Type B pancreatic cell (in vitro differentiated cells): ENCODE measurements at regions not wholly inside any gene's neighbourhood (a gene's known extent, or its start where the extent isn't known, plus 50 kb on each side); places are given as distances from the start of the nearest gene placed in this dataset.

Experiments
- DNase-seq: peaks from one replicate; pipeline ENCODE4 v3.0.0; 2021; ENCODE audit warnings: mixed read lengths; ENCODE audit not compliant: unreplicated experiment; ENCODE audit errors: extremely low spot score
- H3K27ac Mint-ChIP-seq: 2 replicates; pipeline ENCODE4 v1.8.0; 2021; ENCODE audit warnings: mild to moderate bottlenecking, mixed read lengths
- H3K27me3 Mint-ChIP-seq: 2 replicates; pipeline ENCODE4 v1.8.0; 2021; ENCODE audit warnings: mixed read lengths
- H3K36me3 Mint-ChIP-seq: 2 replicates; pipeline ENCODE4 v1.8.0; 2021; ENCODE audit warnings: mixed read lengths
- H3K4me1 Mint-ChIP-seq: one replicate; pipeline ENCODE4 v1.8.0; 2021; ENCODE audit warnings: mixed read lengths; ENCODE audit not compliant: unreplicated experiment
- H3K4me3 Mint-ChIP-seq: 2 replicates; pipeline ENCODE4 v1.8.0; 2021; ENCODE audit warnings: mild to moderate bottlenecking, mixed read lengths
- H3K9me3 Mint-ChIP-seq: 2 replicates; pipeline ENCODE4 v1.8.0; 2021; ENCODE audit warnings: mixed read lengths
- CTCF ChIP-seq: fragments of 200-600 bp; sonication (generic); conservative IDR thresholded peaks from 2 replicates; pipeline ENCODE4 v1.5.0; 2021; ENCODE audit warnings: antibody characterized with exemption, mild to moderate bottlenecking

GRCh38 chr5:124121198-124121597, 609.2 kb downstream of the CSNK1G3 start:
- Mint-ChIP-seq H3K4me1 (peaks cover 23% of the 10 kb centered on the region), H3K36me3 (no peaks in the 10 kb centered on the region), H3K9me3 (peaks cover 15% of the 10 kb centered on the region), H3K27ac (no peak overlapping the region), H3K4me3 (no peak overlapping the region), H3K27me3 (peaks cover 3% of the 10 kb centered on the region)
- TF ChIP-seq CTCF, result no peak
- no peak for DNase-seq

DNA sequence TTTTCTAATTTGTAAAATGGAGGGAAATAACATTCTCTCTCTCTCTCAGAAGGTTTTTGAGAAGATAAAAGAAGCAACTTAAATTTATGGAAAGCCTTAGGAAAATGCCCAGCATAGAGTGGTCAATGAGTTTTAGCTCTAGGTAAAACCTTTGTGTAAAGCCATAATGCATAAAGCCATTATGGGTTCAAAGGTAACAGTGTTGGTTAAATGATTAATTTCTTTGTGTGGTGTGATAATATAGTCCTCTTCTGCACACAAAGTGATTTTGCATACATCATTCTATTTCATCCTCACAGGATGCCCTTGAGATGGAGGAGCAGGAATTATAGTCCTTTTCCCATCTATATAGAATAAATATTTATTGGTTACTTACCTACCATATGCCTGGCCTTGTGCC, 602.9 kb downstream of the CSNK1G3 start:
- no peak for TF ChIP-seq CTCF
- no peaks in the 10 kb centered on the region for H3K36me3 Mint-ChIP-seq
- H3K4me3 Mint-ChIP-seq, result no peak overlapping the region
- DNase-seq, result no peak
- peaks cover 4% of the 10 kb centered on the region for H3K27me3 Mint-ChIP-seq
- peaks cover 4% of the 10 kb centered on the region for H3K9me3 Mint-ChIP-seq
- no peak overlapping the region for H3K27ac Mint-ChIP-seq
- peaks cover 5% of the 10 kb centered on the region for H3K4me1 Mint-ChIP-seq

DNA sequence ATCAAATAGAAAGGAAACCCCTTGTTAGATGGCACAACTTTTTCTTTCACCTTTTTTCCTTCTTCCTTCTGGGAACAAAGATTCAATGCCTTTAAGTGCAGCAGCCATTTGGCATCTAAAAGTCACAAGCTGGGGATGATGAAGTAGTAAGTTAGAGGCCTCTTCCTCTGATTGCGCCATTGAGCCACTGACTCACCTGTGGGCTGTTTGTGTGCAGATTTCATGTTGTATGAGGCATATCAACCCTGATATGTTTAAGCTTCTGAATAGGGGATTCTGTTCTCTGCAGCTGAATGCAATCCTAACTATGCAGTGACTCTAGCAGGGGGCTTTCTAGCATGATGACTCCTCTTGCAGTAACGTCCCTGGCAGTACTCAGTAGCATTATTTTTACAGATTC, 599.9 kb downstream of the CSNK1G3 start:
- no peak overlapping the region for H3K4me3 Mint-ChIP-seq
- no peak overlapping the region for H3K27ac Mint-ChIP-seq
- peaks cover 13% of the 10 kb centered on the region for H3K27me3 Mint-ChIP-seq
- no peak for DNase-seq
- peaks cover 5% of the 10 kb centered on the region for H3K4me1 Mint-ChIP-seq
- no peaks in the 10 kb centered on the region for H3K36me3 Mint-ChIP-seq
- no peaks in the 10 kb centered on the region for H3K9me3 Mint-ChIP-seq
- no peak for TF ChIP-seq CTCF

GRCh38 chr5:124110942-124111341, 599.0 kb downstream of the CSNK1G3 start:
- H3K27me3 Mint-ChIP-seq, result peaks cover 13% of the 10 kb centered on the region
- H3K36me3 Mint-ChIP-seq, result no peaks in the 10 kb centered on the region
- no peak for TF ChIP-seq CTCF
- H3K9me3 Mint-ChIP-seq, result no peaks in the 10 kb centered on the region
- no peak overlapping the region for H3K27ac Mint-ChIP-seq
- H3K4me1 Mint-ChIP-seq, result no peaks in the 10 kb centered on the region
- no peak for DNase-seq
- no peak overlapping the region for H3K4me3 Mint-ChIP-seq

GRCh38 chr5:124105326-124105725, 593.3 kb downstream of the CSNK1G3 start:
- peaks cover 17% of the 10 kb centered on the region for H3K27me3 Mint-ChIP-seq
- H3K4me1 Mint-ChIP-seq, result peaks cover 3% of the 10 kb centered on the region
- H3K36me3 Mint-ChIP-seq, result no peaks in the 10 kb centered on the region
- H3K9me3 Mint-ChIP-seq, result no peaks in the 10 kb centered on the region
- no peak for TF ChIP-seq CTCF
- H3K4me3 Mint-ChIP-seq, result no peak overlapping the region
- H3K27ac Mint-ChIP-seq, result no peak overlapping the region
- DNase-seq, result no peak

- no peak for DNase-seq
- Mint-ChIP-seq H3K4me3 (no peak overlapping the region), H3K4me1 (peaks cover 3% of the 10 kb centered on the region), H3K27me3 (peaks cover 17% of the 10 kb centered on the region), H3K27ac (no peak overlapping the region), H3K9me3 (no peaks in the 10 kb centered on the region), H3K36me3 (no peaks in the 10 kb centered on the region)
- TF ChIP-seq CTCF, result no peak
These were observed 592.8 kb downstream of the CSNK1G3 start for GRCh38 chr5:124104821-124105220.
